ENCODE measurements at regions not wholly inside any gene's neighbourhood (a gene's known extent, or its start where the extent isn't known, plus 50 kb on each side); places are given as distances from the start of the nearest gene placed in this dataset.

DNA sequence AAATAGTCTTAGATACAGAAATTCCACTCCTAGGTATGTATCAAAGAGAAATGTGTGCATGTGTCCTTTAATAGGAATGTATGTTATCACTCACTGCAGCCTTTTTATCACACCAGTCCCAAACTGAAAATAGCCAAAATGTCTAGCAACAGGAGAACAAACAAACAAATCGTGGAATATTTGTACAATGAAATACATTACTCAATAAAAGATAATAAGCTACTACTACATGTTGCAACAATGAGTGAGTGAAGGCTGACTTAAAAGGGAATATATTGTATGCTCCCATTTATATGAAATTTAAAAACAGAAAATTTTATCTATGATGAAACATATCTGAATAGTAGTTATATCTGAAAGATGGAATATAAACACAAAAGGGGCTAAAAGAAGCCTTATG, 212.1 kb upstream of the PLD5 start:
- intact Hi-C loops (cut with DNase I; ENCODE audit: low total_unique reads), result no loop called here
- peaks cover 6 to 8% of the 10 kb centered on the region in 2 donors for H3K9me3 ChIP-seq
- H3K27me3 ChIP-seq, result no peaks in the 10 kb centered on the region
- no peak overlapping the region for H3K27ac ChIP-seq
- TF ChIP-seq POLR2AphosphoS5 (IDR thresholded peaks at IDR 0.05) (no peak), CTCF (IDR thresholded peaks at IDR 0.05) (no peak), POLR2A (IDR thresholded peaks at IDR 0.05) (no peak)
- H3K36me3 ChIP-seq, result no peaks in the 10 kb centered on the region
- no peak overlapping the region for H3K4me3 ChIP-seq
- DNase-seq (ENCODE audit: low spot score in 2 of 2), result no peak
- no peaks in the 10 kb centered on the region for H3K4me1 ChIP-seq

DNA sequence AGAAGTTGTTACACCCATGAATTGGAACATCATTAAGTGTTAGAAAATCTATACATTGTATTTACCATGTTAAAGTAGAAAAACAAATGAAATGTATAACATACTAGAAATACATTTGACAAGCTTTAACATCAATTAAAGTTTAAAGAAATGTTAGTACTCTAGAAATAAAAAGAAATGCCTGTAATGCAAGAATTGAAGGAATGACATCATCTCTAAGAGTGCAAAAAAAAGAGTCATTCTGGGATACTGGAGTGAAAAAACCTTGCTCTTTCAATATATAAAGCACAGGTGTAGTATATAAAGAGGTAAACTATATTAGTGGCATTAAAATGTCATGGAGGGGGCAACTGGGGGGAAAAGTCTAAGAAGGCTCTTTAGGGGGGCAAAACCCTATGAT, 210.8 kb upstream of the PLD5 start:
- H3K9me3 ChIP-seq, result no peaks in the 10 kb centered on the region
- no peaks in the 10 kb centered on the region for H3K4me1 ChIP-seq
- no peaks in the 10 kb centered on the region for H3K36me3 ChIP-seq
- DNase-seq (ENCODE audit: low spot score in 2 of 2), result no peak
- no peak overlapping the region for H3K27ac ChIP-seq
- intact Hi-C loops (cut with DNase I; ENCODE audit: low total_unique reads), result no loop called here
- TF ChIP-seq POLR2A (IDR thresholded peaks at IDR 0.05) (no peak), POLR2AphosphoS5 (IDR thresholded peaks at IDR 0.05) (no peak), CTCF (IDR thresholded peaks at IDR 0.05) (no peak)
- H3K4me3 ChIP-seq, result no peak overlapping the region
- no peaks in the 10 kb centered on the region for H3K27me3 ChIP-seq

DNA sequence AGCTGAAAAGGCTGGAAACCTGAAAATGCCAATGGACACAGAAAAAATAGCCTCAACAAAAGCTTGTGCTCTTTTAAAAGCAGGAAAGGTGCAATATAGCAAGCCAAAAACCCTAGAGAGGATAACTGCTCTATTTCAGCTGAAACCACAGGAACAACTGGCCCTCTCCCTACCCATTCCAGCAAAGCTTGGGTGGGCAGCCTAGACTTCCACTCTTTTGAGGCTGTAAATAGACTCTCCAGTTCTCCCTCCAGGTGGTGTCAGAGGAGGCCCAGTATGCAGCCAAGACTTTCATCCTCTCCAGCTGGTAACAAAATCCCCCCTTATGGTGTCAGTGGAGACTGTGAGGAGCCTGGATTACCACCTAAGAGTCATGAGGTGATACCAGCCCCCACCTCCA, 206.9 kb upstream of the PLD5 start:
- Histone ChIP-seq H3K36me3 (no peaks in the 10 kb centered on the region), H3K27me3 (no peaks in the 10 kb centered on the region), H3K4me3 (no peak overlapping the region), H3K27ac (no peak overlapping the region), H3K4me1 (no peaks in the 10 kb centered on the region), H3K9me3 (no peaks in the 10 kb centered on the region)
- TF ChIP-seq POLR2A (IDR thresholded peaks at IDR 0.05), result no peak
- no peak for TF ChIP-seq POLR2AphosphoS5 (IDR thresholded peaks at IDR 0.05)
- TF ChIP-seq CTCF (IDR thresholded peaks at IDR 0.05), result no peak
- intact Hi-C loops (cut with DNase I; ENCODE audit: low total_unique reads), result no loop called here
- no peak for DNase-seq (ENCODE audit: low spot score in 2 of 2)

DNA sequence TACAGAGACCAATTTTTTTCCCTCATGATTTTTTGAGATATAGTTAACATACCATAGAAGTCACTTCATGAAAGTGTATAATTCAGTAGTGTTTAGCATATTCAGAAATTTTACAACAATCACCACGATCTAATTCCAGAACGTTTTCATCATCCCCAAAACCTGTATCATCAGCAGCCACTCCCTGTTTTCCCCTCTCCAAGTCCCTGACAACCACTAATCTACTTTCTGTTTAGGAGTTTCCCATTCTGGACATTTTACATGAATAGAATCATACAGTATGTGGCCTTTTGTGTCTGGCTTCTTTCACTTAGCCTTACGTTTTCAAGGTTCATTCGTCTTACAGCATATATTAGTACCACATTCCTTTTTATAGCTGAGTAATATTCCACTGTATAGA, 204.2 kb upstream of the PLD5 start:
- H3K27ac ChIP-seq, result no peak overlapping the region
- TF ChIP-seq POLR2AphosphoS5 (IDR thresholded peaks at IDR 0.05) (no peak), POLR2A (IDR thresholded peaks at IDR 0.05) (no peak), CTCF (IDR thresholded peaks at IDR 0.05) (no peak)
- no peaks in the 10 kb centered on the region for H3K4me1 ChIP-seq
- no peaks in the 10 kb centered on the region for H3K36me3 ChIP-seq
- intact Hi-C loops (cut with DNase I; ENCODE audit: low total_unique reads), result no loop called here
- peaks cover 0 to 8% of the 10 kb centered on the region in 2 donors for H3K9me3 ChIP-seq
- H3K27me3 ChIP-seq, result no peaks in the 10 kb centered on the region
- no peak for DNase-seq (ENCODE audit: low spot score in 2 of 2)
- no peak overlapping the region for H3K4me3 ChIP-seq

DNA sequence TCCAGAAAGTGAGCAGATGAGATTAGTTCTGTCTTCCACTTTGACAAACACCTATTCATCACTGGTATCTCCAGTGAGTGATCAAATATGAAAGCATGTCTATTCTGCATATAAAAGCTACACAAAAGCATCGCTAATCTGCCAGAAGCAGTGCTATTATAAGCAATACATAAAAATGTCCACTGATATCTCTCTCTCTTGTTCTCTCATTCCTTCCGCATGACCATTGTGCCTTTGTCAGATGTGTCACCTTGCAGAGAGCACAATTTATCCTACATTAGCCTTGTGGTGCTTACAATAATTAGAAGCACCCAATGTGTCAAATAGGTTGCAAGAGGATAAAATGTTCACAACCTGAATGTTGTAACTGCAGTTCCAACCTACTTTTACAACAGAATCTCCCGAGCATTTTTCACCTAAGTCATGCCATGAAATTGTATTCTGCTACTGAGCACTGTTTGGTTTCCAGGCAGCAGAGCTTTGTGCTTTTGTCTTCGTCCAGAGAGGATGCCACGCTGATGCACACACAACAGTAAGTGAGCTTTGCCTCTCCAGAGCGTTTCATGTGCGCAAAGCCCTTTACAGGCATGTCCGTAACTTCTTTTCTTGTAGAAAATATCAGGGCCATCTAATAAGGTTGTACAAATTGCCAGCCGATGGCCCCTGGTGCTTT, 198.7 kb upstream of the PLD5 start:
- intact Hi-C loops (cut with DNase I; ENCODE audit: low total_unique reads), result no loop called here
- Histone ChIP-seq H3K4me3 (no peak overlapping the region), H3K36me3 (no peaks in the 10 kb centered on the region), H3K4me1 (no peaks in the 10 kb centered on the region), H3K27me3 (no peaks in the 10 kb centered on the region), H3K27ac (no peak overlapping the region), H3K9me3 (peaks cover 3 to 17% of the 10 kb centered on the region in 2 donors)
- DNase-seq (ENCODE audit: low spot score in 2 of 2), result no peak
- TF ChIP-seq POLR2AphosphoS5 (IDR thresholded peaks at IDR 0.05), result no peak
- no peak for TF ChIP-seq CTCF (IDR thresholded peaks at IDR 0.05)
- TF ChIP-seq POLR2A (IDR thresholded peaks at IDR 0.05), result no peak

Measured in breast epithelium (tissue), 4 donors.